ENCODE measurements at regions not wholly inside any gene's neighbourhood (a gene's known extent, or its start where the extent isn't known, plus 50 kb on each side); places are given as distances from the start of the nearest gene placed in this dataset.
"Not testable (repeated sequence)": the region's sequence is repeated elsewhere in the genome, so short reads cannot be mapped to it uniquely, and the experiment has no call there.

- H3K4me3 ChIP-seq (ENCODE audit: low read length): no peak overlapping the region
- no peak for DNase-seq (ENCODE audit: low read depth, low spot score)
Measured at GRCh38 chr10:80697926-80698325, 160.2 kb downstream of the SH2D4B start.

GRCh38 chr10:80699602-80700039 lies 161.9 kb downstream of the SH2D4B start:
- peak; percentile 37 for DNase-seq (ENCODE audit: low read depth, low spot score)
- no peak overlapping the region for H3K4me3 ChIP-seq (ENCODE audit: low read length)

- no peak for DNase-seq (ENCODE audit: low read depth, low spot score)
- no peak overlapping the region for H3K4me3 ChIP-seq (ENCODE audit: low read length)
Measured at GRCh38 chr10:80700252-80700651, 162.6 kb downstream of the SH2D4B start.

GRCh38 chr10:80700760-80701444 lies 163.2 kb downstream of the SH2D4B start:
- DNase-seq (ENCODE audit: low read depth, low spot score): no peak
- H3K4me3 ChIP-seq (ENCODE audit: low read length): no peak overlapping the region

GRCh38 chr10:80701706-80702105 lies 164.0 kb downstream of the SH2D4B start:
- DNase-seq (ENCODE audit: low read depth, low spot score): no peak
- H3K4me3 ChIP-seq (ENCODE audit: low read length): no peak overlapping the region

GRCh38 chr10:80702143-80702542 lies 164.4 kb downstream of the SH2D4B start:
- H3K4me3 ChIP-seq (ENCODE audit: low read length): no peak overlapping the region

GRCh38 chr10:80705899-80706298 lies 168.2 kb downstream of the SH2D4B start:
- no peak overlapping the region for H3K4me3 ChIP-seq (ENCODE audit: low read length)
- no peak for DNase-seq (ENCODE audit: low read depth, low spot score)

More at GRCh38 chr10:80702143-80702542, 164.4 kb downstream of the SH2D4B start:
- no peak for DNase-seq (ENCODE audit: low read depth, low spot score)

GRCh38 chr10:80708185-80708584 lies 170.5 kb downstream of the SH2D4B start:
- DNase-seq (ENCODE audit: low read depth, low spot score): no peak

GRCh38 chr10:80708808-80709207 lies 171.1 kb downstream of the SH2D4B start:
- H3K4me3 ChIP-seq (ENCODE audit: low read length): no peak overlapping the region
- DNase-seq (ENCODE audit: low read depth, low spot score): no peak

More at GRCh38 chr10:80708185-80708584, 170.5 kb downstream of the SH2D4B start:
- H3K4me3 ChIP-seq (ENCODE audit: low read length): no peak overlapping the region

- DNase-seq (ENCODE audit: low read depth, low spot score): no peak
- H3K4me3 ChIP-seq (ENCODE audit: low read length): no peak overlapping the region
Measured at GRCh38 chr10:80709866-80710265, 172.2 kb downstream of the SH2D4B start.

GRCh38 chr10:80713398-80713928 lies 175.8 kb downstream of the SH2D4B start:
- no peak for DNase-seq (ENCODE audit: low read depth, low spot score)

GRCh38 chr10:80714566-80714965 lies 176.9 kb downstream of the SH2D4B start:
- H3K4me3 ChIP-seq (ENCODE audit: low read length): no peak overlapping the region
- no peak for DNase-seq (ENCODE audit: low read depth, low spot score)

More at GRCh38 chr10:80713398-80713928, 175.8 kb downstream of the SH2D4B start:
- no peak overlapping the region for H3K4me3 ChIP-seq (ENCODE audit: low read length)

- DNase-seq (ENCODE audit: low read depth, low spot score): no peak
- H3K4me3 ChIP-seq (ENCODE audit: low read length): no peak overlapping the region
Measured at GRCh38 chr10:80718024-80718423, 180.3 kb downstream of the SH2D4B start.

GRCh38 chr10:80719935-80720334 lies 182.2 kb downstream of the SH2D4B start:
- DNase-seq (ENCODE audit: low read depth, low spot score): no peak
- H3K4me3 ChIP-seq (ENCODE audit: low read length): no peak overlapping the region

- no peak overlapping the region for H3K4me3 ChIP-seq (ENCODE audit: low read length)
Measured at GRCh38 chr10:80720549-80720948, 182.8 kb downstream of the SH2D4B start.

GRCh38 chr10:80728354-80728753 lies 190.7 kb downstream of the SH2D4B start:
- H3K4me3 ChIP-seq (ENCODE audit: low read length); DNase-seq (ENCODE audit: low read depth, low spot score): not testable (repeated sequence)

More at GRCh38 chr10:80720549-80720948, 182.8 kb downstream of the SH2D4B start:
- no peak for DNase-seq (ENCODE audit: low read depth, low spot score)

- no peak for DNase-seq (ENCODE audit: low read depth, low spot score)
- no peak overlapping the region for H3K4me3 ChIP-seq (ENCODE audit: low read length)
Measured at GRCh38 chr10:80729896-80730295, 192.2 kb downstream of the SH2D4B start.

GRCh38 chr10:80730522-80730921 lies 192.8 kb downstream of the SH2D4B start:
- H3K4me3 ChIP-seq (ENCODE audit: low read length): no peak overlapping the region
- DNase-seq (ENCODE audit: low read depth, low spot score): no peak

GRCh38 chr10:80734589-80734988 lies 196.9 kb downstream of the SH2D4B start:
- DNase-seq (ENCODE audit: low read depth, low spot score): no peak
- H3K4me3 ChIP-seq (ENCODE audit: low read length): no peak overlapping the region

GRCh38 chr10:80737209-80737608 lies 199.5 kb downstream of the SH2D4B start:
- no peak for DNase-seq (ENCODE audit: low read depth, low spot score)
- H3K4me3 ChIP-seq (ENCODE audit: low read length): no peak overlapping the region

- no peak for DNase-seq (ENCODE audit: low read depth, low spot score)
- no peak overlapping the region for H3K4me3 ChIP-seq (ENCODE audit: low read length)
Measured at GRCh38 chr10:80739328-80739727, 201.6 kb downstream of the SH2D4B start.

Measured in Jurkat, Clone E6-1 (cell line).